KMS-11 (cell line): ENCODE measurements at regions not wholly inside any gene's neighbourhood (a gene's known extent, or its start where the extent isn't known, plus 50 kb on each side); places are given as distances from the start of the nearest gene placed in this dataset.

Experiments used
- H2AFZ ChIP-seq: fragments of 200-600 bp; sonication (generic); 2 replicates; pipeline ENCODE4 v1.6.1; 2016; ENCODE audit warnings: antibody characterized with exemption, mixed run types, low read depth
- H3K27ac ChIP-seq: fragments of 200-600 bp; sonication (generic); 2 replicates; pipeline ENCODE4 v1.6.1; 2016; ENCODE audit warnings: mild to moderate bottlenecking, mixed run types
- H3K27me3 ChIP-seq: fragments of 200-600 bp; sonication (generic); 2 replicates; pipeline ENCODE4 v1.6.1; 2017; ENCODE audit warnings: mild to moderate bottlenecking, low read depth, mixed run types, moderate library complexity; ENCODE audit not compliant: insufficient read depth
- H3K36me3 ChIP-seq: fragments of 200-600 bp; sonication (generic); 2 replicates; pipeline ENCODE4 v1.6.1; 2017; ENCODE audit warnings: mild to moderate bottlenecking, mixed run types; ENCODE audit not compliant: insufficient read depth
- H3K4me1 ChIP-seq: fragments of 200-600 bp; sonication (generic); 2 replicates; pipeline ENCODE4 v1.6.1; 2016; ENCODE audit warnings: mild to moderate bottlenecking, low read depth, mixed run types; ENCODE audit not compliant: poor library complexity, severe bottlenecking
- H3K4me2 ChIP-seq: fragments of 200-600 bp; sonication (generic); 2 replicates; pipeline ENCODE4 v1.7.0; 2016; ENCODE audit warnings: mild to moderate bottlenecking, mixed run types
- H3K4me3 ChIP-seq: fragments of 200-600 bp; sonication (generic); IDR thresholded peaks from 2 replicates; pipeline ENCODE4 v1.6.1; 2017; ENCODE audit warnings: low read depth, low read length, mixed read lengths; ENCODE audit not compliant: insufficient read depth
- H3K79me2 ChIP-seq: fragments of 200-600 bp; sonication (generic); 2 replicates; pipeline ENCODE4 v1.6.1; 2016; ENCODE audit warnings: low read depth, mixed run types; ENCODE audit not compliant: insufficient read depth
- H3K9ac ChIP-seq: fragments of 200-600 bp; sonication (generic); 2 replicates; pipeline ENCODE4 v1.6.1; 2016; ENCODE audit warnings: mild to moderate bottlenecking, mixed run types
- H4K20me1 ChIP-seq: fragments of 200-600 bp; sonication (generic); 2 replicates; pipeline ENCODE4 v1.6.1; 2016; ENCODE audit warnings: mild to moderate bottlenecking, mixed run types; ENCODE audit not compliant: insufficient read depth
- TF ChIP-seq, protein P1 (sequence below): fragments of 200-600 bp; sonication (generic); conservative IDR thresholded peaks from 2 replicates; pipeline ENCODE4 v1.6.1; 2017; ENCODE audit warnings: low read depth, mild to moderate bottlenecking, antibody characterized with exemption, low read length, moderate library complexity, mixed read lengths

DNA sequence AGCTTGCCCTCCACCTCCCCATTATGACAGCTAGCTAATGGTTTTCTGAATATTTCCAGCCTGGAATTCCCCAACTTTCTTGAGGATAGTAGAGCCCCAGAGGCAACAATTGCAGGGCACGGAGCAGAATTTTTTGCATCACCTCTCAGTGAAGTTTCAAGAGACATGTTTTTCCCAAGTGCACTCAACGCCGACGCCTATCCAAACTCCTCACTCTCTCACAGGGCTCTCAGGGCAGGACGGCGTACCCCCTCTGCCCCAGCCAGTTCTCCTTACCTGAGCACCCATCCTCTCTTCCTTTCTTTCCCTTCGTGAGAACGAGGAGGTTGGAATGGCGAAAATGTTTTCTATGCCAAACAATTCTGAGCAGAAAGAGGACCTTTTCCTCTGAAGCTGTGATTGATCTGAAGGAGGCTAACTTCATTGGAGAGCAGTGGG lies 83.1 kb upstream of the FOXQ1 start:
- H3K4me1 ChIP-seq, result no peaks in the 10 kb centered on the region
- no peaks in the 10 kb centered on the region for H3K79me2 ChIP-seq
- H3K4me3 ChIP-seq, result no peak overlapping the region
- H2AFZ ChIP-seq, result no peak overlapping the region
- no peak overlapping the region for H3K4me2 ChIP-seq
- H3K27ac ChIP-seq, result no peak overlapping the region
- H3K9ac ChIP-seq, result no peak overlapping the region
- TF ChIP-seq, protein P1, sequence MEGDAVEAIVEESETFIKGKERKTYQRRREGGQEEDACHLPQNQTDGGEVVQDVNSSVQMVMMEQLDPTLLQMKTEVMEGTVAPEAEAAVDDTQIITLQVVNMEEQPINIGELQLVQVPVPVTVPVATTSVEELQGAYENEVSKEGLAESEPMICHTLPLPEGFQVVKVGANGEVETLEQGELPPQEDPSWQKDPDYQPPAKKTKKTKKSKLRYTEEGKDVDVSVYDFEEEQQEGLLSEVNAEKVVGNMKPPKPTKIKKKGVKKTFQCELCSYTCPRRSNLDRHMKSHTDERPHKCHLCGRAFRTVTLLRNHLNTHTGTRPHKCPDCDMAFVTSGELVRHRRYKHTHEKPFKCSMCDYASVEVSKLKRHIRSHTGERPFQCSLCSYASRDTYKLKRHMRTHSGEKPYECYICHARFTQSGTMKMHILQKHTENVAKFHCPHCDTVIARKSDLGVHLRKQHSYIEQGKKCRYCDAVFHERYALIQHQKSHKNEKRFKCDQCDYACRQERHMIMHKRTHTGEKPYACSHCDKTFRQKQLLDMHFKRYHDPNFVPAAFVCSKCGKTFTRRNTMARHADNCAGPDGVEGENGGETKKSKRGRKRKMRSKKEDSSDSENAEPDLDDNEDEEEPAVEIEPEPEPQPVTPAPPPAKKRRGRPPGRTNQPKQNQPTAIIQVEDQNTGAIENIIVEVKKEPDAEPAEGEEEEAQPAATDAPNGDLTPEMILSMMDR, result no peak
- no peaks in the 10 kb centered on the region for H4K20me1 ChIP-seq
- no peaks in the 10 kb centered on the region for H3K36me3 ChIP-seq
- H3K27me3 ChIP-seq, result no peaks in the 10 kb centered on the region

DNA sequence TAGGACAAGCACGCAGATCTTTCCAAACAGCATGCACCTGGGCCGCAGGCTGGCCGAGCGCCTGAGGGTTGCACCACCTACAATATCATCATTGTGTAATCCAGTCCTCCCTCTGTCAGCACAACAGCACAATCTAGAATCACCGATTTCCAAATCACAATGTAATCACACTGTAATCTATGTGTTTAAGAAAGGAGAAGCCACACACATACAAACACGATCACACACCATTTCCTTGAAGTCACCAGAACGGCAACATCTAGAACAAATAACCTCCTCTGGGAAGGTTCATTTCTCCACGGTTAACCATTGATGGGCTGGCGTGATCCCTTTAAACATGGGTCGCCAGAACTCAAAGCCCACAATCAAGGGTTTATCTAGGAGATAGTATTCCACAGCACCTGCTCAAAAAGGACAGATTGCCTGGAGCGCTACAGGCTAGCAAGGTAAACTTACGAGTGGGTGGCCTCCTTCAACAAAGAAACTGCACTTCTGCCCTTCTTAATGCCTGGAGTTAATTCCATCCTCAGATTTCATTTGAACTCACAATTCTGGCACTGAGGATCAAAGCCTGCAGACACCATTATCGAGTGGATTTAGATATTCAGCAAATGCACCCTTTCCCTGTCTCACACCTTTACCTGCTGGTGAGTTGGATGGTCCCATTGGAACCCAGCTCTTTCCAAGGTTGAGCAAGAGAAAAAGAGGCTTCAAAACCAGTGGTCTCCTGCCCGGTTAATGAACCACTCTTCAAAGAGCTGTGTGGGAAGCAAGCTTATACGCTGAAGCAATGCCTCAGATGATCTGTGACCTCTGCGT lies 83.8 kb upstream of the FOXQ1 start:
- no peak overlapping the region for H3K4me3 ChIP-seq
- no peak overlapping the region for H3K4me2 ChIP-seq
- no peak overlapping the region for H2AFZ ChIP-seq
- TF ChIP-seq, protein P1, result no peak
- H3K79me2 ChIP-seq, result no peaks in the 10 kb centered on the region
- no peaks in the 10 kb centered on the region for H4K20me1 ChIP-seq
- H3K4me1 ChIP-seq, result no peaks in the 10 kb centered on the region
- no peaks in the 10 kb centered on the region for H3K27me3 ChIP-seq
- H3K36me3 ChIP-seq, result no peaks in the 10 kb centered on the region
- no peak overlapping the region for H3K9ac ChIP-seq
- no peak overlapping the region for H3K27ac ChIP-seq

DNA sequence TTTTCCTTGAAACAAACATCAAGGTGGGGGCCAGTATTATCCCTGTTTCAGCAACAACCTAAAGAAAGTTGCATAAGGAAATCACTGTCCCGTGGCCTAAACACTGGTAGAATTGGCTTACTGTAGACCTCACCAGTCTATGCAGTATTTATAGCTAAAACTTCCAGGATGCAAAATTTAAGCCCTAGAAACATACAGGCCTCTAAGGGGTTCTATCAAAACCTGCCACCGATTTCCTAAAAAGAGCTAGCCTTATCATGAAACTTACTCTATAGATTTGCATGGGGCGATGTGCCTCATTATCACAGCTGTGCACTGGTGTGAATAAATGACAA lies 84.3 kb upstream of the FOXQ1 start:
- TF ChIP-seq, protein P1, result no peak
- no peaks in the 10 kb centered on the region for H3K4me1 ChIP-seq

DNA sequence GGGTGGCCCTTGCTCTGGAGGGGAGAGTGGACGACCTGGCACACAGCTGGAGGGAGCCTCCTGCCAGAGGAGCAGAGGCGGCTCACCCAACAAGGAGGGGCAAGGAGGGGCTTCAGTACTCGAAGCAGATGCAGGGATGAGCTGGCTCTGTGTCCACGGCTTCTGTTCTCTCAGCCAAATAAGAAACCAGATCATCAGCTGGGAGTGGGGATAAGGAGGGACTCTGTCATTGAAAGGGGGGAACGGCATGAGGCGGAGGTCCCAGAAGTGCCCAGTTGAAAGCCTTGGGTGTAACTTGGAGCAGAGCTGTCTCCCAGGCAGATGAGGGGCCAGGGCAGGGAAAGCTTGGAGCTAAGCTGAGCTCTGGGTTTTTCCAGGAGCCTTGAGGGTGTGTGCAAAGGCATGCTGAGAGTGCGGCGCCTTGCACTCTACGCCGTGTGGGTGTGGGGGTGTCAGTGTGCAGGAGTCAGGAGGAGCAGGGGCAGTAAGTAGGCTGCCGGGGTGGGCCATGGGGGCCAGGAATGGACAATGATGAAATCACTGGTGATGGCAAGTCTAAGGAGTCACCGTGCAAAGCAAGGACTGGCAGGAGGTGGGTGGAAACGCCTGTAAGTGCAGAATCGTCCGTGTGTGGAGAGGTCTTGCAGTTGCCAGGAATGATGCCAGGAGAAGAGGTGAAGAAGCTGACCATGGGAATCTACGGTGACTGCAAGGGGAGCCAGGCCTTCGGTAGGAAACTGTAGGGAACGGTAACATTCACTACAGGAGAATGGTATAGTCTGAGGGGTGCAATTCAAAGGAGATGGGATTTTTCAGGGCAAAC lies 85.4 kb upstream of the FOXQ1 start:
- Histone ChIP-seq H3K27me3 (no peaks in the 10 kb centered on the region), H3K4me3 (no peak overlapping the region)

More for the DNA sequence above, 84.3 kb upstream of the FOXQ1 start:
- no peak overlapping the region for H3K27ac ChIP-seq
- no peaks in the 10 kb centered on the region for H3K79me2 ChIP-seq
- no peaks in the 10 kb centered on the region for H3K27me3 ChIP-seq
- no peak overlapping the region for H2AFZ ChIP-seq
- no peak overlapping the region for H3K4me2 ChIP-seq
- no peak overlapping the region for H3K9ac ChIP-seq
- H4K20me1 ChIP-seq, result no peaks in the 10 kb centered on the region
- no peaks in the 10 kb centered on the region for H3K36me3 ChIP-seq
- no peak overlapping the region for H3K4me3 ChIP-seq

More for the DNA sequence above, 85.4 kb upstream of the FOXQ1 start:
- Histone ChIP-seq H3K9ac (no peak overlapping the region), H4K20me1 (no peaks in the 10 kb centered on the region), H2AFZ (no peak overlapping the region), H3K4me1 (no peaks in the 10 kb centered on the region), H3K79me2 (no peaks in the 10 kb centered on the region), H3K4me2 (no peak overlapping the region), H3K36me3 (no peaks in the 10 kb centered on the region), H3K27ac (no peak overlapping the region)
- TF ChIP-seq, protein P1, result no peak
